ENCODE measurements at regions not wholly inside any gene's neighbourhood (a gene's known extent, or its start where the extent isn't known, plus 50 kb on each side); places are given as distances from the start of the nearest gene placed in this dataset.
"Not testable (repeated sequence)": the region's sequence is repeated elsewhere in the genome, so short reads cannot be mapped to it uniquely, and the experiment has no call there.

DNA sequence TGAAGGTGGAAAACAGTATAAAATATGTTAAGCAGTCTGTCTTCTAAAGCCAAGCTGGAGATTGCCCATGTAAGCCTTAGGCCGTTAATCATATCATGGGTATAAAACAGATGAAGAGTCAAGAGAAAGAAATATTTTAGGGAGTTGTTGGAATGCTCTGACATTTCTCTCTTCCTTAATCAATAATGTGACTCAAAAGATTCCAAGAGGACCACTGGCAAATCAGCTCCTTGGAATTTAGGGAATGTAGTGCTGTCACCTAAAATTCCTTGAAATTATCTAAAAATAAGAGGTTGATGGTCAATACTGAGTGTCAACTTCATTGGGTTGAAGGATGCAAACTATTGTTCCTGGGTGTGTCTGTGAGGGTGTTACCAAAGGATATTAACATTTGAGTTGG, 525.9 kb downstream of the KCNA4 start:
- no peak for DNase-seq (ENCODE audit: low read depth in 3 of 3, low spot score in 1 of 3)

DNA sequence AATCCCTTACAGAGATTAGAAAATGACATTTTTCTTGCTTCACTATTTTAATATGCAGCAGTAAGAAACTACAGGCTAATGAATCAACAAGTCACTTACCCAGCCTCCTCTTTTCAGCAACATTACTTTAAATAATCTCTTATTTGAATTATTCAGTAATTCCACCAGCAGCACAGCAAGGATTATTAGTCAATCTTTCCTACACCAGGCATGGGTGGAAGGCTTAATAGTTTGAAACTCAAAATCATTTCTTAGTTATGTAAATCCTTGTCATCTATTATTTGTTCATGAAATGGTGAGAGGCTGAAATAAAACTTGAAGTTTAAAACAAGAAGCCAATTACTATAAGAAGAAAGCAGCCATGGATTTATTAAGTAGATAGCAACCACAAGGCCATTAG, 530.5 kb downstream of the KCNA4 start:
- no peak for DNase-seq (ENCODE audit: low read depth in 3 of 3, low spot score in 1 of 3)

DNA sequence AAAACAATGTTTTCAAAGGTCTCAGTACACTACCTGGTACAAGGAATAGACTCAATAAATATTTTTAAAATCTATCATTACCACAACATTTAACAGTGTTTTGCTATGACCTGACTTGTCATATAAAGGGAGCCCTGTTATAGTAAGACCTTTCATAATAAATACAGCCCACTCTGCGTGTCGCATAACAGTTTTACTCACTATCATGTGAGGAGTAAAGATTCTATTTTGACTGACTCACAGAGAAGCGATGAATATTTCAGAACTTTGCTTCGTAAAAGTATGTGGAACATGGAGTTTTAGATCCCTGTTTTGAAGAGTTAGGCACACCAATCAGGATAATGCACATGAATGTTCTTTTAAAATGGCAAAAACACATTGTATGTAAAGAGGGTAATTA, 531.2 kb downstream of the KCNA4 start:
- DNase-seq (ENCODE audit: low read depth in 3 of 3, low spot score in 1 of 3) = no peak

DNA sequence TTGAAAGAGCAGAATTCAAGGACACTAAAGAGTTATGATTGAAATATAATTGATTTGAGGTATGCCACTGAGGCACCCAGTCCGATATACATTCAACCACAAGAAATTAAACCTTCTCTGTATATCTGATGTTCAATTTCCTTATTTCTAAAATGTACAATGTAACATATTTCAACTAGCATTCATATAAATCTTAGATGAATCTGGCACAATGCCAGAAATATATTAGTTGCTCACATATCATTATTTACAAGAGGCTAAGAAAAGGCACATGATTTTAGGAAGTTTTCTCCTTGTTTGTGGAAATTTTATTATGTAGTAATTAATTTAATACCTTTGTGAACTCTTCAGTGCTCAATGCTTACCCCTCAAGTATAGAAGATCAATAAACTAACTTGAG, 532.3 kb downstream of the KCNA4 start:
- no peak for DNase-seq (ENCODE audit: low read depth in 3 of 3, low spot score in 1 of 3)

DNA sequence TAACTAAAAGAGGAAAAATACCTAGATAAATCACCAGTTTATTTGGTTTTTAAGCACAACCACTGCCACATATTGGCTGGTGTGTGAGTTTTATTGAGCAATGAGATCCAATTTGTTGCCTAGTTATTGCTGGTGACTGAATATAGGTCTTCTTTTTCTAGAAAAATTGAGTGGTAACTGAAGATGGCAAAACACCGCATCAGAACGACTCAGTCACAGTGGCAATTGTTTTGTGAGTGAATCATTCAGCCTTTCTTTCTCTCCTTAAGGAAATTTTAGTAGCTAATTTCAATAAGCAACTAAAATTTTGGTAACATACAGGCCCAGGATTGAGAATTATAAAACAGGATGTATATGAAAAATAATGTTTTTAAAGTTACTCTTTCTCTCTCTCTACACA, 533.0 kb downstream of the KCNA4 start:
- DNase-seq (ENCODE audit: low read depth in 3 of 3, low spot score in 1 of 3) = no peak

DNA sequence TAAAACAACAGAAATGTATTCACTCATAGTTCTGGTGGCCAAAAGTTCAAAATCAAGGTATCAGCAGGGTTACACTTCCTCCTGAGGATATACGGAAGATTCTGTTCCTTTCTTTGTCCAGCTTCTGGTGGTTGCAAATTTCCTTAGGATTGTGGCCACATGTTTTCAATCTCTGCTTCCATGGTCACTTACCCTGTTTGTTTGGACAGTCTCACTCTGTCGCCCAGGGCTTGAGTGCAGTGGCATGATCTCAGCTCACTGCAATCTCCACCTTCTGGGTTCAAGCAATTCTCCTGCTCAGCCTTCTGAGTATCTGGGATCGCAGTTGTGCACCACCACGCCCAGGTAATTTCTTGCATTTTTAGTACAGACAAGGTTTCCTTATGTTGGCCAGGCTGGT, 534.3 kb downstream of the KCNA4 start:
- no peak for DNase-seq (ENCODE audit: low read depth in 3 of 3, low spot score in 1 of 3)

DNA sequence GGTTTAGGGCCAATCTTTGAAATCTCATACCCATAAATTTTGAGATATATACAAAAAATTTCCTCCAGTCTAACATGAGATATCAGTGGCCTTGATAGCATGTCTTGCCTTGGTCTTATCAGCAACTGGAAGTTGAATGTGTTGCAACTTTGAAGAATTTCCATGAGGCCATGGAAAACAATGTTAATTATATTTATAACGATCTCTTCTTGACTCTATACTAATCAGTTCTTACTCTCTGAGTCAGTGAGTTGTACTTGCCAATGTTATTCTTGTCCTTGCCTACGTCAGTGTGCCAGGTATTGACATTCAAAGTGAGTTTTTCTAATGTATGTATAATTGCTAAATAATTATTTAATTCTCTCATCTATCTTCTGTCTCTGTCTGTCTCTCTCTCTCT, 535.1 kb downstream of the KCNA4 start:
- no peak for DNase-seq (ENCODE audit: low read depth in 3 of 3, low spot score in 1 of 3)

DNA sequence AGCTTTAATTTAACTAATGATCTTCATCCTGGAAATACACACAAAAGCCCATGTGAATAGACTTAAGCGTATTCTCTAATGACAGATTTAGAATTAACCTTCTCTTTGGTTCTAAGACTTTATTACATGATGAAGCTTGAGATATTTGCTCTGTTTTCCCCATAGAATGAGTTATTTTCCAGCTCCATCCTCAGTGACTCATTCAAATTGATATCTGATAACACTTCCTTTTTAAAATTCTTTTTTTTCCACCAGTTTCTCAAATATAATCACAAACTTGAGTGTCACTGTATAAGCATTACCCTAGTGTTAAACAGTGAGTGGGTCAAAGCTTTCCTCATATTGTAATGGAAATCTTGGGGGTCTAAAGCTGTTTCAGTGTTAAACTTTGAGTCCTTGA, 535.8 kb downstream of the KCNA4 start:
- no peak for DNase-seq (ENCODE audit: low read depth in 3 of 3, low spot score in 1 of 3)

DNA sequence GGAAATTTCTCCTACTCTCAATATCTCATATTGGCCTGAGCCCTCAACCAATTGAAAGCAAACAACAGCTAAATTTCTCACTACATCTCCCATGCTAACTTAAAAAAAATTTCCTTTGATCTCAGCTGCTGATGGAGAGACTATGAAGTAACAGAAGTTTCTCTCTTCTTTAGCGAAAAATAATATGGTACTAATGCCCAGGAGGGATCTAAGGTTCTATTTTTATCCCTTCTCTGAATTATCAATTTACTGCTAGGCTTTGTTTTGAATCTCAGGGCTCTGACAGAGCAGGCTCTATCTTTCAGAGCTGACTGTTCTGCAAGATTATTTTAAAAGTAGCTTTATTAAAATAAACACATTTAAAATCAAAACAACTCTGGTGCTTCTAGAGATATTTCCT, 558.6 kb downstream of the KCNA4 start:
- no peak for DNase-seq (ENCODE audit: low read depth in 3 of 3, low spot score in 1 of 3)

DNA sequence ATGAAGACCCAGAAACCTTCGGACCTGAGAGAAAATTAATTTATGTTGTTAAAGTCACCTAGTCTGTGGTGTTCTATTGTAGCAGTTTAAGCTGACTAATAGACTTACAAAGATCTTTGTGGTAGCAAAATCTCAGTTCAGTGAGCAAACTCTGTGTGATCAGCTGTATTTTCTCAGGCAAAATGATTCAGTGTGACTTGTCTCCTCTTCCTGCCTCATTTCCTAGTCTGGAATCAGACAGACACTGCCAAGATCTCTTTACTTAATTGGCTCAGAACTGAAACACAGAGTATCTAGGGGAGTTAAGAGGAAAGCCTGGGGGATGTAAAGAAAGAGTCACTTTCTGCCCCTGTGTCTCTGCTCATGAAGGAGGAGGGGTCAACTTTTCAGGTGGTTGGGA, 564.7 kb downstream of the KCNA4 start:
- no peak for DNase-seq (ENCODE audit: low read depth in 3 of 3, low spot score in 1 of 3)

DNA sequence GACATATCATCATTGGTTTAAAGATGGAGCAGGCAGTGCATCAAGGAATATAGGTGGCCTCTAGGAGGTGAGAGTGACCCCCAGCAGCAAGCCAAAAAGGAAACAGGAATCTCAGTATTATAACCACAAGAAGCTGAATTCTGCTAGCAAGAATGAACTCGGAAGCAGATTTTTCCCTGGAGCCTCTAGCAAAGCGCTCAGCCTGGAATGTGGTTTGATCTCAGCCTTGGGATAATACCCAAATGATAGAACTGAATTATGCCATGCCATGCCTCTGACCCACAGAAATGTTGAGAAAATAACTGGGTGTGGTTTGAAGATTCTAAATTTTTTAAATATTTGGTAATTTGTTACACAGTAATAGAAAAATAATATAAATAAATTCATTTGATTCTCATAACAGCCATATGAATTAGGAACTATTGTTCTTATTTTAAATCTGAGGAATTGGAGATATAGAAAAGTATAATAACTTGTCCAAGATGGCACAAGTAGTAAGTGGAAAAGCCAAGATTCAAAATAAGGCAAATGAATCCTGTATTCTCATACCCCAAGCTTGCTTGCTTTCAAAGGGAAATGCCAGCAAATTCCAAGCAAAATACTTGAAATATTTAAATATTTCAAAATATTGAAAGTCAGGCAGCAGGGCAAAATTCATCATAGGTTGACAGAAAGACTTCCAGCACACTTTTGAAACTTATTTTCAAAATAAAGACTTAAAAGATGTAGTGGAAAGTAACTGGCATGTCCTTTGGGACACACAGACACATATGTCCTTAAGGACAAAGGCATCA, 567.4 kb downstream of the KCNA4 start:
- no peak for DNase-seq (ENCODE audit: low read depth in 3 of 3, low spot score in 1 of 3)

DNA sequence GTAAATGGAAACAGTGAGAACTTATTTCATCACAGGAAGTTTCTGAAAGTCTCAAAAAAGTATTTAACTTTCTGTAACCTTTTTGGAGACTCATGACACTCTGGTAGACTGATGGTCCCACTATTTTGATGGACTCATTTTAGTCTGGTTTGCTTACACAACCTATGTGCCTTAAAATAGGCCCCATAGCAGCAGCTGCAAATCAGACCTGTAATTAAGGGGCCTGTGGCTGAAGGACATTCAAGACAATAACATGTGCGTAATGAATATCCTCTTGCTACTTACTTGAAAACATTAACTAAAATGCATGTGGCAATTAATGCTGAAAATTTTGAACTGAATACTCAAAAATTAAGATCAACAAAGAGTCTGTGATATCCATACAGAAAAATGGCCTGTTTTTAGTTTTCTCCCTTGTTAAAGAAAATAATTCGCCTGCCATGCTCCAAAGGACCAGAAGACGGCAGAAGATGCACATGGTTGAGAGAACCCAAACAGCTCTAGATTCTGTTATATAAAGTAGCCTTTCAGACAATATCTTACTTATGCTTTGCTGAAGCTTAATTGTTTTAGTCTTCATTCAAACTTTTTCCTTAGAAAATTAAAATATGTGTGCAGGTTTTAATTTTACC, 568.5 kb downstream of the KCNA4 start:
- DNase-seq (ENCODE audit: low read depth in 3 of 3, low spot score in 1 of 3) = no peak

DNA sequence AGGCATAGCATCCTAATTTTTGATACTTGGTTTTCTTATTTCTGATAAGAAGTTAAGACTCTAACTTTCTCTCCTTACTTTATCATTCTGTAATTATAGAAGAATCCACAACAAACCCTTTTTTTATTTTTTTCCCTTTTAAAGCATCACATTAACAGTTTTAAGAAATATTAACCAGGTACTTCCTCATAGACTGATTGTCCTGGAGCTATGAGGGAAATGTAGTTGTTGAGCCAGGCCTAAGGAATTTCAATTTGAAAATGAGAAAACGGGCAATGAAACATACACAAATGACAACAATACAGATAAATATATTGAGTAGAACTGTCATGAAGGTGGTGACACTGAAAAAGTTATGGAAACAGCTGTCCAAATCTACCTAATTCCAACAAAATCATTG, 569.0 kb downstream of the KCNA4 start:
- no peak for DNase-seq (ENCODE audit: low read depth in 3 of 3, low spot score in 1 of 3)

DNA sequence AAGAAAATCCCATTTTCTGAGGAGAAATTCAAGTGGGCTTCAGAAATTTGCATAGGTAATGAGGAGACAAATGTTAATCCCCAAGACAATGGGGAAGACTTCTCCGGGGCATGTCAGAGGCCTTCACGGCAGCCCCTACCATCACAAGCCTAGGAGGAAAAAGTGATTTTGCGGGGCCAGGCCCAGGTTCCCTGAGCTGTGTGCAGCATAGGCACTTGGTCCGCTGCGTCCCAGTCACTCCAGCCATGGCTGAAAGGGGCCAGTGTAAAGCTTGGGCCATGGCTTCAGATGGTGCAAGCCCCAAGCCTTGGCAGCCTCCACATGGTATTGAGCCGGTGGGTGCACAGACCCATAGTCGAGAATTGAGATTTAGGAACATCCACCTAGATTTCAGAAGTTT, 570.7 kb downstream of the KCNA4 start:
- DNase-seq (ENCODE audit: low read depth in 3 of 3, low spot score in 1 of 3) = no peak

DNA sequence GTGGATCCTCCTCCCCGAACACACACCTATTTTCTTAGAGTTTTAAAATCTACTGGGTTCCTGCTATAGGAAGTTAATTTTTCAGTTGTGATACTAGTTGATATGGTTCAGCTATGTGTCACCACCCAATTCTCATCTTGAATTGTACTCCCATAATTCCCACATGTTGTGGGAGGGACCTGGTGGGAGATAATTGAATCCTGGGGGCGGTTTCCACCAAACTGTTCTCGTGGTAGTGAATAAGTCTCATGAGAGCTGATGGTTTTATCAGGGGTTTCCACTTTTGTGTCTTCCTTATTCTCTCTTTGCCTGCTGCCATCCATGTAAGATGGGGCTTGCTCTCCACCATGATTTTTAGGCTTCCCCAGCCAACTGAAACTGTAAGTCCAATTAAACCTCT, 571.6 kb downstream of the KCNA4 start:
- not testable (repeated sequence) for DNase-seq (ENCODE audit: low read depth in 3 of 3, low spot score in 1 of 3)

DNA sequence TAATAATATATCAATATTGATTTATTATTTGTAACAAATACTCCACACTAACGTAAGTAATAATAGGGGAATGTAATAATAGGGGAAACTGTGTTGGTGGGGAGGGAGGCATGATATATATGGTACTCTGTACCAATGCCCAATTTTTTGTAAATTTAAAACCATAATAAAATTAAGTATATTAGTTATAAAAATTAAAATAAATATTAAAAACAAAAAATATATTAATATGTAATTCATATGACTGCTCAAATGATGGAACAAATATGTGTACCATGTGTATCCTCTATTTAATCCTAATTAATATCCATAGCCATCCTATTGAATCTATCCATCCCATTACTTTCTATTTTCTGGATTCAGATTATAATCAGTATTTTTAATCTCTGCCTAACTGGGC, 578.0 kb downstream of the KCNA4 start:
- DNase-seq (ENCODE audit: low read depth in 3 of 3, low spot score in 1 of 3) = no peak

DNA sequence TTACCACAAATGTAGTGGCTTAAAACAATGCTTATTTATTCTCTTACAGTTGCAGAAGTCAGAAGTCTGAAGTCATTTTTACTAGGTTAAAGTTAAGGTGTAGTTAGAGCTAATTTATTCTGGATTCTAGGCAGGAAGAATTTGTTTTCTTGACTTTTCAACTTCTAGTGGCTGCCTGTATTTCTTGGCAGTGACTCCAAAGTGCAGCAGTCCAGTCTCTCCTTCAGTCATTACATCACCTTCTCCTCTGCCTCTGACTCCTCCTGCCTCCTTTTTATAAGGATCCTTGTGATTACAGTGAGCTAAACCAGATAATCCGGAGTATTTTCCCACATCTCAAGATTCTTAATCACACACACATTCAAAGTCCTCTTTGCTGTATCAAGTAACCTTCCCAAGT, 581.4 kb downstream of the KCNA4 start:
- no peak for DNase-seq (ENCODE audit: low read depth in 3 of 3, low spot score in 1 of 3)

DNA sequence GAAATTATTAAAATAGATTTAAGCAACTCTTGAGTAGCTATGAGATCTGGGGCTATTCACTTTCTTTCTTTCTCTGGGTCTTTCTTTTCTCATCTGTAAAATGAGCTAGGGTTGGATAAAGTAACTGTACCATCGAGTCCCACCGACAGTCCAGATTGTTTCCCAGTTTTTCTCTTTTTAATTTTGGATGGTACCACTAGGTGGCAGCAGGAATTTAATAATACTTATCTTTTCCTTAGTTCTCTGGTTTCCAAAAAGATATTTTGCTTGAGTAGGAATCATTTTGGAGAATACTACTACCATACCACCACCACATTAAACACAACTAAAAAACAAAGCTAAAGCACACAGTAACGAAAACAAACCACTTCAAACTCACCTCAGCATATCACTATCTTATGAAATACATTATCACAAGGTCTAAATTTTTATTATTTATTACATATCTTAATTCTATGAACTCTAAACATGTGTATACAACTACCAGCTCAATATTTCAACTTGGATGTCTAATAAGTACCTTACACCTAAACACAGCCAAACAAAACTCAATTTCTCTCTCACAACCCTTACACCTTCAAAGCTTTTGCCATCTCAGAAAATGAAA, 584.0 kb downstream of the KCNA4 start:
- no peak for DNase-seq (ENCODE audit: low read depth in 3 of 3, low spot score in 1 of 3)

DNA sequence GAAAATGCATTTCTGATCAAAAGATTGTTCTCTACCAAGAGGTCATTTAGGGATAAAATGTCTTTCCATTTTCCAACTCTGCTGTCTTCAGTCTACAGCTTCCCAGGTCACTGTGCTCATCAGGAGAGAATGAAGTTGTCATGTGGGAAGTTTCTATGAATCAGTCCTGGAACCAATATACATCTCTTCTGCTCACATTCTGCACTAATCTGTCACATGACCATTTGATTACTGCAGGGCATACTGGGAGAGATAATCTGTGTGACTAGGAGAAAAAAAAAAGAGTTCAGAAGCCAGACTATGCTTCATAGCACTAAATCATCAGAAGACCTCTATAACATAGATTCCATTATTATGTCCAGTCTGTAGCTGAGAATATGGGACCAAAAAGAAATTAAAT, 611.5 kb downstream of the KCNA4 start:
- DNase-seq (ENCODE audit: low read depth in 3 of 3, low spot score in 1 of 3) = no peak

DNA sequence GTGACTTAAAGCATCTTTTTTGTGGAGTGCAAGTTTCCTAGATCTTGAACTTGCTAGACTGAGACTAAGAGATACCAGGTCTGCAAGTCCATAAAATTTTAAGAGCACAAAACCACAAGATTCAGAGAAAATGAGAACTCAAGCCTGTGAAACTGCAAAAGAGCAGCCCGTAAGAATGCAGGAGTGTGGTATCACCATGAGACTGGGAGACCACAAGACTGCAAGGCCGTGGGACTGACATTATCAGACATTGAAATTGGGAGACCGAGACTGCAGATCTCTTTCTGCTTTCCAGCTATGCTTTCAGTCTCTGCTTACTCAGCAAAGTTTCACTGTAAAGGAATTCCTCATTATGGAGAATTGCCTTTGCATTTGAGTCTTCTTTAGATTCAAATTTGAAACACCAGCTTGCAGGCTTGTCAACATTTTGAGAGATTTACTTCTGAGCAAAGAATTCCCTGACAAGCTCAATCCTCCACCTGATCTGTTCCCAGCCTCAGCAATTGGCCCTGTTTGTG, 621.2 kb downstream of the KCNA4 start:
- no peak for DNase-seq (ENCODE audit: low read depth in 3 of 3, low spot score in 1 of 3)

DNA sequence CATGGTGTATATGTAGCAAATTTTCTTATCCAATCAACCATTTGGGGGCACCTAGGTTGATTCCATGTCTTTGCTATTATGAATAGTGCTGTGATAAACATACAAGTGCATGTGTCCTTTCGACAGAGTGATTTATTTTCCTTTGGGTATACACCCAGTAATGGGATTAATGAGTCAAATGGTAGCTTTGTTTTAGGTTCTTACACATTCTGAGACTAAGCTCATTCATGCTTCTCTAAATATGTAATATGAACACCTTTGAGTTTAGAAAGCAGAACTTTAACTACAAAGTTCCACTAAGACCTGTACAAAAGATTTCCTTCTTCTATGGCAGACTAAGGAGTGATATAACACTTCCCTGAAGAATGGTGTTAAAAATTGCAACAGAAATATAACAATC, 627.0 kb downstream of the KCNA4 start:
- DNase-seq (ENCODE audit: low read depth in 3 of 3, low spot score in 1 of 3) = no peak

DNA sequence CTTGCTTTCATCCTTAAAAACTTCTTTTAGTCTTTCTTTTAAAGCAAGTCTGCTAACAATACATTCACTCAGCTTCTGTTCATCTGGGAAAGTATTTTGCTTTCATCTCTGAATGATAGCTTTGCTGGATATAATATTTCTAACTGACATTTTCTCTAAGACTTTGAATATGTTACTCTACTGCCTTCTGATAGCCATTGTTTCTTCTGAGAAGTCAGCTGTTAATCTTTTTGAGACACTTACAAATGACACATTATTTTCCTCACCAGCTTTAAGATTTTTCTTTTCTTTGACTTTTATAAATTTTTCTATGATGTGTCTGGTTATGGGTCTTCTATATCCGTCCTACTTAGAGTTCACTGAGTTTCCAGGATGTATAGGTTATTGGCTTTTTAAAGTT, 643.1 kb downstream of the KCNA4 start:
- DNase-seq (ENCODE audit: low read depth in 3 of 3, low spot score in 1 of 3) = no peak
